IPS DF 6.9 (cell line): ENCODE measurements at regions not wholly inside any gene's neighbourhood (a gene's known extent, or its start where the extent isn't known, plus 50 kb on each side); places are given as distances from the start of the nearest gene placed in this dataset.

Experiments used
- DNase-seq: peaks from one replicate; pipeline ENCODE4 v3.0.0-alpha.2; 2013; ENCODE audit warnings: low read depth, low spot score
- H3K27ac ChIP-seq: one replicate; pipeline ENCODE4 v1.5.1; 2013; ENCODE audit warnings: low read length, control low read depth
- H3K27me3 ChIP-seq: 2 replicates; pipeline ENCODE4 v1.6.1; 2013; ENCODE audit warnings: mild to moderate bottlenecking, low read length; ENCODE audit not compliant: control insufficient read depth, insufficient read depth
- H3K36me3 ChIP-seq: 2 replicates; pipeline ENCODE4 v1.6.1; 2013; ENCODE audit warnings: low read length; ENCODE audit not compliant: control insufficient read depth, insufficient read depth
- H3K4me1 ChIP-seq: 2 replicates; pipeline ENCODE4 v1.6.1; 2013; ENCODE audit warnings: low read length; ENCODE audit not compliant: control insufficient read depth, insufficient read depth
- H3K4me3 ChIP-seq: 2 replicates; pipeline ENCODE4 v1.5.1; 2013; ENCODE audit warnings: mild to moderate bottlenecking, low read length
- H3K9me3 ChIP-seq: 2 replicates; pipeline ENCODE4 v1.6.1; 2013; ENCODE audit warnings: low read length, inconsistent platforms; ENCODE audit not compliant: control insufficient read depth, insufficient read depth
- WGBS: extraction: QIAGEN DNeasy Blood & Tissue Kit; methylation state at CpG from one replicate; pipeline ENCODE4 v1.1.7; 2013; ENCODE audit warnings: mixed read lengths, missing lambda C conversion rate; ENCODE audit not compliant: insufficient read length, insufficient coverage; 5-methylcytosine and 5-hydroxymethylcytosine counted together

DNA sequence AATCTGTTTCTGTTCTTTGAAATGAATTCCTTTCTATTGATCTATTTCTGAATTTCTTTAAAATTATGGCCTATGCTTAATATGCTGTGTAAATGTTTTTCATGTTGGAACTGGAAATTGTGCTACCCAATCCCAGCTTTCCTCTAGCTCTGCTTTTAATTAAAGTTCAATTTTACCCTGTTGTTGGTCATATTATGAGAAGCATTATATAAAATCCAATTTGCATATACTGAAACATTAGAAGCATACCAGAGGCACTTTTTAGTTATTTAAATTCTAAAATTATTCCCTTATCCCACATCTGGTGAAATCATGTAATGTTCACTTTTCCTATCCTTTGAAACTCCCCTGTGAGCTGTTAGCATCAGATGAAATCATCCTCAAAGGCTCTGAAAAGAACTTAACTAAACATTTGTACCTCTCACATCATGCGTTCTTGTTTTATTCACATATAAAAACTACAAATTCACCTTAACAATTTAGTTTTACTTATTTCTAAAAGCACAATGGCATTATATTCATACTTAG, 160.6 kb upstream of the COL21A1 start:
- Histone ChIP-seq H3K27me3 (no peaks in the 10 kb centered on the region), H3K4me1 (no peaks in the 10 kb centered on the region), H3K9me3 (no peaks in the 10 kb centered on the region), H3K36me3 (no peaks in the 10 kb centered on the region), H3K27ac (no peak overlapping the region), H3K4me3 (no peak overlapping the region)
- 100% methylated on average over 1 of the region's 1 CpG for WGBS
- DNase-seq = no peak

- no CpG with 5 or more reads among the region's 3 CpGs for WGBS
- no peaks in the 10 kb centered on the region for H3K27me3 ChIP-seq
- H3K4me3 ChIP-seq = no peak overlapping the region
- no peak for DNase-seq
- no peaks in the 10 kb centered on the region for H3K9me3 ChIP-seq
- no peaks in the 10 kb centered on the region for H3K4me1 ChIP-seq
- H3K36me3 ChIP-seq = no peaks in the 10 kb centered on the region
- H3K27ac ChIP-seq = no peak overlapping the region
Observed at GRCh38 chr6:56406276-56407269, 159.2 kb upstream of the COL21A1 start.

GRCh38 chr6:56404599-56404998, 157.2 kb upstream of the COL21A1 start:
- Histone ChIP-seq H3K9me3 (no peaks in the 10 kb centered on the region), H3K4me3 (no peak overlapping the region), H3K36me3 (no peaks in the 10 kb centered on the region), H3K27ac (no peak overlapping the region), H3K27me3 (no peaks in the 10 kb centered on the region), H3K4me1 (no peaks in the 10 kb centered on the region)
- WGBS = no CpG with 5 or more reads among the region's 2 CpGs
- DNase-seq = no peak

DNA sequence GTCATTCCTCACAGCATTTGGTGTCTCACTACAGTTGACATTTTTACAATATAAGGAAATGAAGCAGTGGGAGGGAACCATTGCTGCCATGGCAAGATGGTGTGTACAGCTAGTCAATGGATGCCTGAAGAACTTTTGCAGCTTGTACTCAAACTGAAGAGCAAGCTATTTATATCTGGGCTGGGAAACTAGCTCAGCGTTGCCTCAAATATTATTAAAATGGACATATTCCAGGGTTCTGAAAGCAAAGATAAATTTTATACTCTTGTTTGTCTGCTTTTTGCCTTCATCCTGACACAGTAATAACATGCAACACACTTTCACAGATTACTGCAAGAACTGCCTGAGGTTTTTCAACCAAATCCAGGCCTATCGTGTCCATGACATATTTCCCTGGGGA, 156.4 kb upstream of the COL21A1 start:
- DNase-seq = no peak
- Histone ChIP-seq H3K27ac (no peak overlapping the region), H3K27me3 (no peaks in the 10 kb centered on the region), H3K4me1 (no peaks in the 10 kb centered on the region), H3K9me3 (no peaks in the 10 kb centered on the region), H3K4me3 (no peak overlapping the region), H3K36me3 (no peaks in the 10 kb centered on the region)
- no CpG with 5 or more reads among the region's 2 CpGs for WGBS

DNA sequence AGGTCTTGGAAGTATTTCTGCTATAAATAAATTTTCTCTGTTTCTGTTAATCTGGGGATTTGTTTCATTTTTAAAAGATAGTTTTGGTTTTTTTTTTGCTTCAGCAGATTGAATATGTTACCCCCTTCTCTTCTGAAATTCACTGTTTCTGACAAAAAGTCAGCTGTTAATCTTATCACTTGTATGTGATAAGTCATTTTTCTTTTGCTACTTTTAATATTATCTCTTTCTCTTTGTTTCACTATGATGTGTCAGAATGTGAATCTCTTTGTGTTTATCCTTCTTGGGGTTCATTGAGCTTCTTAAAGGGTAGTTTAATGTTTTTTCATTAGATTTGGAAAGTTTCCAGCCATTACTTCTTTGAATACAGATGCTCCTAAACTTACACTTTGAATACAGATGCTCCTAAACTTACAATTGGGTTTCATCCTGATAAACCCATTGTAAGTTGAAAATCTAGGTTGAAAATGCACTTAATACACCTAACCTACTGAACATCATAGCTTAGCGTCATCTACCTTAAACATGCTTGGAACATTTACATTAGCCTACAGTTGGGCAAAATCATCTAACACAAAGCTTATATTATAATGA, 154.2 kb upstream of the COL21A1 start:
- no peak for DNase-seq
- Histone ChIP-seq H3K4me3 (no peak overlapping the region), H3K36me3 (no peaks in the 10 kb centered on the region), H3K9me3 (no peaks in the 10 kb centered on the region), H3K27ac (no peak overlapping the region), H3K4me1 (no peaks in the 10 kb centered on the region), H3K27me3 (no peaks in the 10 kb centered on the region)
- WGBS = no CpG with 5 or more reads among the region's 1 CpG

GRCh38 chr6:56400273-56400672, 152.9 kb upstream of the COL21A1 start:
- Histone ChIP-seq H3K27ac (no peak overlapping the region), H3K9me3 (no peaks in the 10 kb centered on the region), H3K4me1 (no peaks in the 10 kb centered on the region), H3K36me3 (no peaks in the 10 kb centered on the region), H3K4me3 (no peak overlapping the region), H3K27me3 (no peaks in the 10 kb centered on the region)
- no CpG with 5 or more reads among the region's 4 CpGs for WGBS
- DNase-seq = no peak

DNA sequence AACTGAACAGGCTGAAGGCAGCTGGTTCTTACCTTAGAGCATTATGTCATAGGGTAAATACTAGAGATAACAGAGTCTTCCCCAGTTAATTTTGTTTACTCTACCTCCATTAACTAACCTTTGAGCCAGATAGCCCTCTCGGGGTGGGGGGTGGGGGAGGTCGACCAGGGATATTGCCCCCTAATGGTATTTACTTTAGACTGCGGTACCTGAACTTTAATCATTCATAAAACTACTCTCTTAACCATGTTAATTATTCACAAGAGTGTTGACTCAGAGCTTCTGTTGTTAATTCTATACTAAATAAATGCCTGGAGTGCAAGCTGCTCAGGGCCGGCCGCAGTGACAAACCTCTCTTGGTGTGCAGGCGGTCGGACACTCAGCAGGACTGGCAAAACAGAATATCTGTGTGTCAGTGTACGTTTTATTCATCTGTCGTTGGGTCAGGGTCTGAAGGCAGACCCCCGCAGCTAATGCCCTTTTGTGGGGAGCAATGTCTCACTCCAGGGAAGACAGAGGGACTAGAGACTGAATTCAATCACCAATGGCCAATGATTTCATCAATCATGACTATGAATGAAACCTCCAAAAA, 152.4 kb upstream of the COL21A1 start:
- no peak overlapping the region for H3K27ac ChIP-seq
- H3K27me3 ChIP-seq = no peaks in the 10 kb centered on the region
- no peak overlapping the region for H3K4me3 ChIP-seq
- no peaks in the 10 kb centered on the region for H3K9me3 ChIP-seq
- H3K36me3 ChIP-seq = no peaks in the 10 kb centered on the region
- no peaks in the 10 kb centered on the region for H3K4me1 ChIP-seq
- WGBS = no CpG with 5 or more reads among the region's 10 CpGs
- no peak for DNase-seq

GRCh38 chr6:56399250-56399671, 151.9 kb upstream of the COL21A1 start:
- no peak for DNase-seq
- H3K36me3 ChIP-seq = no peaks in the 10 kb centered on the region
- no peaks in the 10 kb centered on the region for H3K27me3 ChIP-seq
- H3K27ac ChIP-seq = no peak overlapping the region
- H3K4me3 ChIP-seq = no peak overlapping the region
- H3K4me1 ChIP-seq = no peaks in the 10 kb centered on the region
- no peaks in the 10 kb centered on the region for H3K9me3 ChIP-seq
- WGBS = no CpG with 5 or more reads among the region's 2 CpGs

- no CpG with 5 or more reads among the region's 2 CpGs for WGBS
- H3K36me3 ChIP-seq = no peaks in the 10 kb centered on the region
- H3K4me1 ChIP-seq = no peaks in the 10 kb centered on the region
- H3K9me3 ChIP-seq = no peaks in the 10 kb centered on the region
- DNase-seq = no peak
- no peak overlapping the region for H3K4me3 ChIP-seq
- no peak overlapping the region for H3K27ac ChIP-seq
- H3K27me3 ChIP-seq = no peaks in the 10 kb centered on the region
Observed at GRCh38 chr6:56396435-56396834, 149.1 kb upstream of the COL21A1 start.
